GM12878 (cell line): ENCODE measurements at regions not wholly inside any gene's neighbourhood (a gene's known extent, or its start where the extent isn't known, plus 50 kb on each side); places are given as distances from the start of the nearest gene placed in this dataset.
"Not testable (repeated sequence)": the region's sequence is repeated elsewhere in the genome, so short reads cannot be mapped to it uniquely, and the experiment has no call there.

Experiments used
- ATAC-seq: fragments of 200-7000 bp; cut with Tn5 transposase; 3 replicates; pipeline ENCODE4 v1.9.1; 2020; ENCODE audit warnings: mild to moderate bottlenecking, moderate library complexity
- BruUV-seq: library from RNA; stranded (reverse); fragments of 400-500 nt; replicated peaks from 2 replicates; lab custom pipeline; 2021; lab: Mats Ljungman, UMichigan
- CTCF ChIA-PET: fragments of 300-600 bp; sonication (Branson Sonifier 250); formaldehyde crosslinking; extraction: SDS; loops from one replicate; lab custom pipeline; 2021; ENCODE audit warnings: inconsistent platforms; lab: Yijun Ruan, JAX
- POLR2A ChIA-PET: fragments of 350-600 bp; formaldehyde crosslinking; extraction: SDS; loops from one replicate; lab custom pipeline; 2021; ENCODE audit warnings: inconsistent platforms; lab: Charles Lee
- RAD21 ChIA-PET: fragments of 300-600 bp; sonication (Branson Sonifier 250); formaldehyde crosslinking; loops from one replicate; lab custom pipeline; 2023; ENCODE audit warnings: antibody characterized with exemption; ENCODE audit not compliant: unreplicated experiment; lab: Charles Lee
- SMC1A ChIA-PET: fragments of 300-600 bp; sonication (Branson Sonifier 250); formaldehyde crosslinking; loops from one replicate; lab custom pipeline; 2023; ENCODE audit not compliant: unreplicated experiment, uncharacterized antibody; lab: Charles Lee
- DNase-seq: peaks from one replicate; pipeline ENCODE4 v3.0.0-alpha.2; 2011; ENCODE audit warnings: low read depth, low spot score
- FAIRE-seq: peaks from 3 replicates; lab custom pipeline; 2011; peaks lifted over from hg19 to GRCh38; lab: Jason Lieb, UNC
- H2AFZ ChIP-seq: 2 replicates; pipeline ENCODE4 v1.6.0; 2011; ENCODE audit warnings: low read depth, low read length, control low read depth; ENCODE audit not compliant: control insufficient read depth
- H3K27ac ChIP-seq: 2 replicates; pipeline ENCODE4 v1.5.1; 2011; ENCODE audit warnings: control low read depth; ENCODE audit not compliant: control insufficient read depth, insufficient read depth
- H3K27me3 ChIP-seq, 2 experiments: replicated peaks in 1 of 2; 2 replicates each; pipeline versions ENCODE4 v1.6.0 to v1.6.1; 2011; ENCODE audit warnings: low read length in 1 of 2; ENCODE audit not compliant: control insufficient read depth in 2 of 2, insufficient read depth in 2 of 2
- H3K36me3 ChIP-seq, 2 experiments: 2 replicates each; pipeline ENCODE4 v1.5.1; 2011; ENCODE audit warnings: low read length in 1 of 2; ENCODE audit not compliant: control insufficient read depth in 2 of 2, insufficient read depth in 2 of 2
- H3K4me1 ChIP-seq: 2 replicates; pipeline ENCODE4 v1.6.1; 2011; ENCODE audit warnings: mild to moderate bottlenecking, low read length, moderate library complexity, mixed read lengths; ENCODE audit not compliant: control insufficient read depth, insufficient read depth
- H3K4me2 ChIP-seq: 2 replicates; pipeline ENCODE4 v1.6.0; 2011; ENCODE audit warnings: control low read depth; ENCODE audit not compliant: control insufficient read depth, insufficient read depth
- H3K4me3 ChIP-seq: fragments of 200-600 bp; sonication (generic); 2 replicates; pipeline ENCODE4 v1.5.1; 2016
- H3K79me2 ChIP-seq: 2 replicates; pipeline ENCODE4 v1.6.0; 2011; ENCODE audit warnings: low read length; ENCODE audit not compliant: control insufficient read depth, insufficient read depth
- H3K9ac ChIP-seq: 2 replicates; pipeline ENCODE4 v1.8.0; 2011; ENCODE audit warnings: low read length, control low read depth, mixed read lengths; ENCODE audit not compliant: control insufficient read depth, insufficient read depth
- H3K9me3 ChIP-seq: replicated peaks from 3 replicates; pipeline ENCODE4 v1.5.1; 2011; ENCODE audit warnings: mild to moderate bottlenecking, low read length; ENCODE audit not compliant: control insufficient read depth, insufficient read depth
- H4K20me1 ChIP-seq: 2 replicates; pipeline ENCODE4 v1.6.0; 2011; ENCODE audit not compliant: control insufficient read depth, insufficient read depth
- MTA3 ChIP-seq: IDR thresholded peaks from 2 replicates; pipeline ENCODE4 v1.6.1; 2012; ENCODE audit warnings: low read length, inconsistent platforms, borderline replicate concordance
- NBN ChIP-seq: fragments of 450-650 bp; IDR thresholded peaks from 2 replicates; pipeline ENCODE4 v1.6.1; 2016
- NR2F1 ChIP-seq: fragments of 450-650 bp; conservative IDR thresholded peaks from 2 replicates; pipeline ENCODE4 v1.6.1; 2017; ENCODE audit warnings: mild to moderate bottlenecking
- SP1 ChIP-seq: IDR thresholded peaks from one replicate; pipeline ENCODE4 v1.6.1; 2011; ENCODE audit warnings: low read depth, low read length
- ZNF24 ChIP-seq: fragments of 450-650 bp; IDR thresholded peaks from 2 replicates; pipeline ENCODE4 v1.6.1; 2017; ENCODE audit warnings: antibody characterized with exemption, mild to moderate bottlenecking
- WGBS: methylation state at CpG from one replicate; pipeline ENCODE4 v1.1.6; 2016; ENCODE audit warnings: low lambda C conversion rate; ENCODE audit not compliant: insufficient replicate concordance, insufficient coverage; ENCODE audit errors: missing lambda C conversion rate; 5-methylcytosine and 5-hydroxymethylcytosine counted together
- in situ Hi-C: fragments of 300-500 bp; cut with MboI; formaldehyde crosslinking; loops from 9 replicates; pipeline ENCODE4 v1.14.3; 2018; ENCODE audit warnings: mixed read lengths
- intact Hi-C: fragments of 100-400 bp; cut with micrococcal nuclease; formaldehyde crosslinking; loops from one replicate; pipeline ENCODE4 v1.14.2; 2022; ENCODE audit not compliant: unreplicated experiment

DNA sequence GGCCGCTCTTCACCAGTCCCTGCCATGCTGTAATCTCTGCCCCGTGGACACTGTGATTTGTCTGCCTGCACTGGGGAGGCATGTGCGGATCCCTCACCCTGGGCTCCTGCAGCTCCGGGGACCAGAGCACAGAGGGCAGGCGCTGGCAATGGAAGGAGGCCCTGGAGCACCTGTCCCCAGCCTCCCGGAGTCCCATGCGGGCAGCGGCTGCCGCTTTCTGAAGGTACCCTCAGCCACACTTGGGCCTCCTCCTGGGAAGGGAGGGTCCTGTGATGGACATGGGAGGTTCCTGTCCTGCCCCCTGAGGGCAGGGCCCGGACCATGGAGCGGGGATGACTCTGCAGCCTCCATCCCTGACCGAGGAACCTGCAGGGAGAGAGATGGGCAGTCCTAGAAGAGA is 297.4 kb upstream of the SFSWAP start:
- POLR2A ChIA-PET = no interaction called here
- RAD21 ChIA-PET = no interaction called here
- BruUV-seq = no TSS peak
- H3K9ac ChIP-seq = no peak overlapping the region
- intact Hi-C loops = no loop called here
- no peaks in the 10 kb centered on the region for H4K20me1 ChIP-seq
- H3K36me3 ChIP-seq = no peaks in the 10 kb centered on the region
- CTCF ChIA-PET = no interaction called here
- no peak overlapping the region for H3K27ac ChIP-seq
- H3K27me3 ChIP-seq = no peaks in the 10 kb centered on the region; a peak in 1 of 4 replicates
- in situ Hi-C loops = no loop called here
- no peak overlapping the region for H3K4me3 ChIP-seq
- SMC1A ChIA-PET = no interaction called here
- TF ChIP-seq SP1 (no peak), MTA3 (no peak), NR2F1 (no peak), ZNF24 (no peak), NBN (no peak)
- H3K4me1 ChIP-seq = no peaks in the 10 kb centered on the region
- FAIRE-seq = no peak
- no peaks in the 10 kb centered on the region; the same call in 2 of the 3 replicates for H3K9me3 ChIP-seq
- WGBS = 68% methylated on average over 8 of the region's 12 CpGs
- DNase-seq = no peak
- H3K4me2 ChIP-seq = no peak overlapping the region
- H3K79me2 ChIP-seq = no peaks in the 10 kb centered on the region
- ATAC-seq = no peak
- no peak overlapping the region for H2AFZ ChIP-seq

DNA sequence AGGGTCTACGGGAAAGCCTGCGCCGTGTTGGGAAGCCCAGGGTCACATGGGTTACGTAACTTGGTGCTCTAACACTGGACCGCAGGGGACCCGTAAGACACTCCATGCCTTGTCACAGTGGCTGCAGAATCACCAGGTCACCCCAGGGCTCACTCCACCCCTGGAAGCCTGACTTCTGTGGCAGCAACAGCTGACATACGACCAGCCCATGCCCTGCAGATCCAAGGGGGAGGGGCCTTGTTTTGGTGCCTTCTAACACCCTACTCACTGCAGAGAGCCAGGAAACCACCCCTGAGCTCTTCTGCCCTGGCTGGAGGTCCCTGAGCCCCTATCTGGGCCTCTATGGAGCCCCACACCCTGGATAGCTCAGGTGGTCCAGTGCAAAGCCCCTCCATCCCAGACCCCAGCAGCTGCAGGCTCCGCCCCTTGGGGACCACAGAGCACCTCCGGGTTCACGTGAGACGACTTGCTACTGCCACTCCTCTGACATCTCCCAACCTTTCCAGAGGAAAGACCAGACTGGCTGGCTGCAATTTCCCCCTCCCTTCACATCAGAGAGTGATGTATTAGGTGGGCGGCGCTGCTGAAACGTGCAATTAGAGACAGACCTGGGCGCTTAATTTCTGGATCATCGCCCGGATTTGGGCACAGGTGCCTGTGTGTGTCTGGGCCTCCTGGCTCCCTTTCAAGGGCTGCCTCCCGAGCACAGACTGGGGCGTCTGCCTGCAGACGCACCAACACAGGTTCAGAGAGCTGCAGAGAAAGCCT is 296.6 kb upstream of the SFSWAP start:
- H3K27me3 ChIP-seq, ATAC-seq, BruUV-seq, POLR2A ChIA-PET, H3K4me3 ChIP-seq, intact Hi-C loops, CTCF ChIA-PET, H3K4me1 ChIP-seq, RAD21 ChIA-PET, in situ Hi-C loops, H3K9me3 ChIP-seq, SMC1A ChIA-PET, DNase-seq, H3K9ac ChIP-seq, FAIRE-seq, H4K20me1 ChIP-seq, H2AFZ ChIP-seq, H3K4me2 ChIP-seq, H3K27ac ChIP-seq, H3K79me2 ChIP-seq, H3K36me3 ChIP-seq: not testable (repeated sequence)
- WGBS = 9% methylated on average over 4 of the region's 20 CpGs
